NCI-H524 (cell line): ENCODE measurements at regions not wholly inside any gene's neighbourhood (a gene's known extent, or its start where the extent isn't known, plus 50 kb on each side); places are given as distances from the start of the nearest gene placed in this dataset.

Experiments used
- DNase-seq, 2 experiments: peaks; one replicate each; lab custom pipeline; 2025; lab: John Stamatoyannopoulos, UW

- DNase-seq, result no peak
Observed at GRCh38 chr2:15807418-15808203, 132.7 kb upstream of the MYCN start.

GRCh38 chr2:15808204-15808910 lies 132.0 kb upstream of the MYCN start:
- DNase-seq, result no peak

GRCh38 chr2:15808944-15809343 lies 131.4 kb upstream of the MYCN start:
- no peak for DNase-seq

GRCh38 chr2:15809404-15809803 lies 130.9 kb upstream of the MYCN start:
- no peak for DNase-seq

GRCh38 chr2:15810477-15811150 lies 129.7 kb upstream of the MYCN start:
- DNase-seq, result no peak

GRCh38 chr2:15811367-15811766 lies 129.0 kb upstream of the MYCN start:
- DNase-seq, result no peak

- DNase-seq, result no peak
Observed at GRCh38 chr2:15812187-15812780, 128.1 kb upstream of the MYCN start.

GRCh38 chr2:15813481-15814266 lies 126.7 kb upstream of the MYCN start:
- DNase-seq, result no peak

- DNase-seq, result no peak
Observed at GRCh38 chr2:15814403-15814802, 125.9 kb upstream of the MYCN start.

- DNase-seq, result no peak
Observed at GRCh38 chr2:15814946-15815345, 125.4 kb upstream of the MYCN start.

- no peak for DNase-seq
Observed at GRCh38 chr2:15816226-15816625, 124.1 kb upstream of the MYCN start.

- no peak for DNase-seq
Observed at GRCh38 chr2:15816674-15817406, 123.5 kb upstream of the MYCN start.

- DNase-seq, result no peak
Observed at GRCh38 chr2:15817748-15818147, 122.6 kb upstream of the MYCN start.

- DNase-seq, result no peak
Observed at GRCh38 chr2:15818318-15818753, 122.0 kb upstream of the MYCN start.

- DNase-seq, result no peak
Observed at GRCh38 chr2:15818881-15819280, 121.5 kb upstream of the MYCN start.

GRCh38 chr2:15819562-15820256 lies 120.6 kb upstream of the MYCN start:
- no peak for DNase-seq

GRCh38 chr2:15820257-15820566 lies 120.1 kb upstream of the MYCN start:
- DNase-seq, result no peak

- DNase-seq, result no peak
Observed at GRCh38 chr2:15820927-15821326, 119.4 kb upstream of the MYCN start.

GRCh38 chr2:15822151-15823044 lies 118.0 kb upstream of the MYCN start:
- no peak for DNase-seq
